ENCODE measurements at regions not wholly inside any gene's neighbourhood (a gene's known extent, or its start where the extent isn't known, plus 50 kb on each side); places are given as distances from the start of the nearest gene placed in this dataset.
"Not testable (repeated sequence)": the region's sequence is repeated elsewhere in the genome, so short reads cannot be mapped to it uniquely, and the experiment has no call there.

- no peak for DNase-seq
Observed at GRCh38 chr4:141538001-141538400, 98.4 kb upstream of the IL15 start.

GRCh38 chr4:141540643-141541042, 95.7 kb upstream of the IL15 start:
- peak; percentile 56 for DNase-seq

DNA sequence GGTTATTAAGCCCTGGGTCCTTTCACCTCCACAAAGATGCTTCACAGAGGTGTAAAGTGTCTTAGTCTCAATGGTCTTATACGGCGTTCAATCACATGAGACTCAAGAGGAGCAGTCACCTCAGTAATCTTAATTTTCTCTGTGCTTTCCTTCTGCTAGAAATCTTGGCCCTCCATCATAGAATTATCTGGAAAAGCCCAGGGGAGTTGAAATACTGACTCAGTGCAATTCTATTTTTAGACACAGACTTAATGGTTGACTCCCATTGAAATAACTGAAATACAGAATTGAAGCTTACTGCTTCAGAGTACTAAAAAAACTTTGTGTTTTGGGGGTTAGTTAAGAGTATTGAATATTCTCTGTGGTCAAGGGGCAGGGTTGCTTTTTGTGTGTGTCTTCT, 94.5 kb upstream of the IL15 start:
- DNase-seq: peak; percentile 78

GRCh38 chr4:141543176-141543575, 93.2 kb upstream of the IL15 start:
- no peak for DNase-seq

GRCh38 chr4:141543706-141544105, 92.7 kb upstream of the IL15 start:
- DNase-seq: no peak

GRCh38 chr4:141548791-141549190, 87.6 kb upstream of the IL15 start:
- DNase-seq: no peak

GRCh38 chr4:141560056-141560455, 76.3 kb upstream of the IL15 start:
- no peak for DNase-seq

GRCh38 chr4:141562649-141563048, 73.7 kb upstream of the IL15 start:
- no peak for DNase-seq

DNA sequence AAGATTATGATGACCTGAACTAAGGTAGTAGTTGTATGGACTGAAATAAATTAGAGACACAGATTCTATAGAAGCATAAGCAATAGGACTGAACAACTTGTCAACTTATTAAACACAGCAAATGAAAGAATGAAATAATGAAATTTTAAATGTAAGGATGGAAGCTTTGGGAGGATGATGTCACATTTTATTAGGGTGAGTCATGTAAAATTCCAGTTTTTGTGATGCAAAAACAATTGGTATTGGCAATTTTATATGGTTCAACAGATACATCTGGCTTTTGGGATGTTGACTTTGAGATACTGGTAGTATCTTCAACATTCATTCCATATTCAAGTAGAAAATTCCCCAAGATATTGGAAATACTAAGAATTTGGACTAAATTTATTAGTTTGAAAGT, 72.7 kb upstream of the IL15 start:
- peak; percentile 52 for DNase-seq

- not testable (repeated sequence) for DNase-seq
Observed at GRCh38 chr4:141564961-141565360, 71.4 kb upstream of the IL15 start.

GRCh38 chr4:141565379-141566089, 70.8 kb upstream of the IL15 start:
- no peak for DNase-seq

DNA sequence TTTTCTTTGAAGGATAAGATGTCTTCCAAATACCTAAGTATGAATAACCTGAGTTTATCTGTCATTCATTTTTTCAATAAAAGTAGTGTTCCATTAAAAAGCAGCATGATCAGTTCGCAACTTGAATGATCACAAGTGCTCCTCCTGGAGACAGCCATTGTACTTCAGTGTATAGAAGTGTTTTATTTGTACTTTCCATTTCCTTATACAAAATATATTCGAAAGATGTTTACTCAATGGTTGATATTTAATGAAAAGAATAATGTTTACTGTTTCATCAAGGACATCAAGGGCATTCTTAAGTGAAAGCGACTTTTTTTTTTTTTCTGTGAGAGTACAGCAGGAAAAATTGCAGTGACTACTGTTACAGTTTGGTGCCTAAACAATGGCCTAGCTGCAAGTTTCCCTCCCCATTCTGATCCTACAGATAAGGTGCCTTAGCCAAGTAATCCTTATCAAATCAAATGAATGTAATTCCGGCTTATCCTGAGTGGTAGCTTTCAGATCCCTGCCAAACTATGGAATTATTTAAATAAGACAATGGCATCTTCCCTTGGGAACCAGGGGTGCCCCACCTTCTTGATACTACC, 69.0 kb upstream of the IL15 start:
- DNase-seq: no peak

- peak; percentile 80 for DNase-seq
Observed at GRCh38 chr4:141569141-141569540, 67.2 kb upstream of the IL15 start.

DNA sequence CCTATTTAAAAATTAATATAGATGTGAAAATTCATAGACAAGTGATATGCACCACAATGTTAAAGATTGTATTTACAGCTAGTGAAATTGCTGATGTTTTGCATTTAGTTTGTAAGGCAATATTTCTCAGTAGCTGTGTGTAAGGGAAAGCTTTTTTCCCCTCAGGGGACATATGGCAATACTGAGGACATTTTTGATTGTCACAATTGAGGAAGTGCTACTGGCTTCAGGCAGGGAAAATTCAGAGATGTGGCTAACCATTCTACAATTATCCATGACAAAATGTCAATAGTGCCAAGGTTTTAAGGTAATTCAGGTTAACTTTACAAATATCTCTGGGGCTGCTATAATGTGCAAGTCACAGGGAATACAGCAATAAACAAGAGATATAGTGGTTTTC, 66.1 kb upstream of the IL15 start:
- DNase-seq: no peak

DNA sequence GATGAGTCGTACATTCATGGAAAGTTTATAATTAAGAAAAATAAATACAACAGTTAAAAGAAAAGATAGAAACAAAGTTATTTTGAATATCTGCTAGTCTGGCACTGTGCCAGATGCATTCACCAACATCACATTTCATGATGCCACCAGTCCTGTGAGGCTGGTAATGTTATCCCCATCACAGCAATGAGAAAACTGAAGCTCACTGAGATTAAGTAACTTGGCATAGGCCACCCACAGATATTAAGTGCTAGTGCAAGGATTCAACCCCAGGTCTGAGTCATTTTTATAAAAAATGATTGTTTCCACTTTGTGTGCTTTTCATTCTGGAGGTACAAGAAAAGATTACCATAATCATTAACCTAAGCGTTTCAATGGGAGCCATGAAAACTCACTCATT, 65.0 kb upstream of the IL15 start:
- DNase-seq: peak; percentile 75

DNA sequence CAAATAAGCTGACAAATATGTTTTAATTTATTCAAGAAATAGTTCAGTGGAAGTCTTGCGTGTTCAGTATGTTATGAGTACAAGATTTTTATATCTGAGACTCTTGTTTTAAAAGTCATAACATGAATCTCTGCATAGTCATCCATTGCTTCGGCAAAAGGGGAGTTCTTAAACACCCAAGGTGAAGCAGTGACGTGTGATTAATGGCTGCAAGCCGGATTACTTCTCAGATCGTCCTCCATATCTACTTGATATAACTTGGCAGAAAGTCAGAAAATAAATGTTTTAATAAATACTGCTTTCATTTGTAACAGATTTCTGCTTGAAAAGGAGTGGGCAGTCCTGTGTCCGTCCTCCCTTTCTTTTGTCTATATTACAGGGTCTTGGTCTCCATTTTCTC, 64.6 kb upstream of the IL15 start:
- no peak for DNase-seq

DNA sequence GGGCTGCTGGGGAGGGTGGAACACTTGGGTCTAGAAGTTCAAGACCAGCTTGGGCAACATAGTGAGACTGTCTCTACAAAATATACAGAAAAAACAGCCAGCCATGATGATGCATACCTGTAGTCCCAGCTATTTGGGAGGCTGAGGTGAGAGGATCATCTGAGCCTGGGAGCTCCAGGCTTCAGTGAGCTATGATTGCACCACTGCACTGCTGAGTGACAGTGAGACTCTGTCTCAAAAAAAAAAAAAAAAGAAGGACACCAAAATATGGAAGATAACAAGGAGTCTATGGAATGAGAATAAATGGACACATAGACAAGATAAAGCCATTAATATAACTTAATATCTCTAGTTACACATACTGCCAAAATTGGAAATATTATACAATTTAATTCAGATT, 62.7 kb upstream of the IL15 start:
- no peak for DNase-seq

- DNase-seq: no peak
Observed at GRCh38 chr4:141575884-141576283, 60.5 kb upstream of the IL15 start.

DNA sequence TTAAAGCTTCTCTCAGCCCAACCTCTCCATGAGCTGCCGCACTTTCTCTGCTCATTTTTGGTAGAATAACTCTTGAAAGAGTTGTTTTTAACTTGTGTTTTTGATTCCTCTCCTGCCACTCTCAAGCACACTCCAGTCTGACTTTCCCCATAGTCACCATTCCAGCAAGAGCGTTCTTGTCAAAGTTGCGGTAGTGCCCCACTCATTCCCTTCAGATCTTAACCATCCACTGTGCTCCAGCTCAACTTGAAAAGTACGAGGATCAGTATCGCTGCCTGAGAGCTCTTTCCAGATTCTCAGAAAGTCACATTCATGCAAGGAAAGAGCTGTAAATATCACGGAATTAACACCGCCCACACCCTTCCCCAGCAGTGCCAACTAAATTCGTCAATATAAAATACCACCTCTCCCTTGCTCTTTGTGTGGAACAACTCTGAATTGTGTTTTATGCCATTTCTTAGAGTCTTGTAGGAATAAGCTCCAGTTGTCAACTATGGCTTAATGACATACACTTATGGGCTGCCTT, 59.7 kb upstream of the IL15 start:
- no peak for DNase-seq

GRCh38 chr4:141578451-141578850, 57.9 kb upstream of the IL15 start:
- no peak for DNase-seq

DNA sequence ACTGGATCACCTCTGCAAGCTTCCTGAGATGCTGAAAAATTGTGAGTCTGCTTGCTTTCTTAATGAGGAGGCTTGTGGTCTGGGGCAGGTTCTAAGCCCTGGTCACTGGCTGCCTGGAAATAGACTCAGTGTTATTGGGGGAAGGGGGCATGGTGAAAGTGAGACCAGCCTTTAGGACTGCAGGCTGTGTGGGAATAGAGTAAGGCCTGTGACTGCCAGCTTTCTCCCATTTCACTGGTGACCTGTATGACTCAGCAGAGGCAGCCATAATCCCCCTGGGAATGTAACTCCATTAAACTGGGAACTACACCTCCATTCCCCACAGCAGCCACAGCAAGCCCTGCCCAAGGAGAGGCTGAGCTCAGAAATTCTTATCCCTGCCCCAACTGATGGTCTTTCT, 55.9 kb upstream of the IL15 start:
- peak; percentile 22 for DNase-seq

All from fibroblast of skin of scalp (primary cell).